ENCODE measurements at regions not wholly inside any gene's neighbourhood (a gene's known extent, or its start where the extent isn't known, plus 50 kb on each side); places are given as distances from the start of the nearest gene placed in this dataset.

DNA sequence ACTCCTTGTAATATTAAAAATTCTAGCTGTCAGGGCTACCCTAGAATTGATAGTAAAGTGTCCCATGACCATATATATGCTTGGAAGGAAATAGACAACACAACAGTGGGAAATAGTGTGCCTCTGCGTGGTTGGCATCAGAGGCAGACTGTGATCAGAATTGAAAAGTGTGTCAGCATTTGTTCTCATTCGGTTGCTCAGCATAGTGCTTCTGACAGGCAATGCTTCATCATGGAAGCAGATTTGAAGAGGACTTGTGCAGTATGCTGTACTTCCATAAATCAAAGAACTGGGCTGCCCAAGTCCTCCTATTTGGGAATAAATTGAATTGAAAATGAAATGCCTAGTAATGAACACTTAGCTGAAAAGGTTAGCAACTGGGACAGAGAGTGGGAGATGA, 435.7 kb downstream of the DIPK2A start:
- H3K27ac ChIP-seq: no peak overlapping the region
- H3K9me3 ChIP-seq: no peaks in the 10 kb centered on the region
- no peak overlapping the region for H3K4me3 ChIP-seq
- no peaks in the 10 kb centered on the region for H3K36me3 ChIP-seq
- DNase-seq (ENCODE audit: low spot score) (no peak), ATAC-seq (ENCODE audit: insufficient number of reproducible peaks, low FRiP score, low read depth) (no peak)
- H3K27me3 ChIP-seq (replicated peaks; ENCODE audit: insufficient read depth): no peaks in the 10 kb centered on the region
- TF ChIP-seq, protein P1, sequence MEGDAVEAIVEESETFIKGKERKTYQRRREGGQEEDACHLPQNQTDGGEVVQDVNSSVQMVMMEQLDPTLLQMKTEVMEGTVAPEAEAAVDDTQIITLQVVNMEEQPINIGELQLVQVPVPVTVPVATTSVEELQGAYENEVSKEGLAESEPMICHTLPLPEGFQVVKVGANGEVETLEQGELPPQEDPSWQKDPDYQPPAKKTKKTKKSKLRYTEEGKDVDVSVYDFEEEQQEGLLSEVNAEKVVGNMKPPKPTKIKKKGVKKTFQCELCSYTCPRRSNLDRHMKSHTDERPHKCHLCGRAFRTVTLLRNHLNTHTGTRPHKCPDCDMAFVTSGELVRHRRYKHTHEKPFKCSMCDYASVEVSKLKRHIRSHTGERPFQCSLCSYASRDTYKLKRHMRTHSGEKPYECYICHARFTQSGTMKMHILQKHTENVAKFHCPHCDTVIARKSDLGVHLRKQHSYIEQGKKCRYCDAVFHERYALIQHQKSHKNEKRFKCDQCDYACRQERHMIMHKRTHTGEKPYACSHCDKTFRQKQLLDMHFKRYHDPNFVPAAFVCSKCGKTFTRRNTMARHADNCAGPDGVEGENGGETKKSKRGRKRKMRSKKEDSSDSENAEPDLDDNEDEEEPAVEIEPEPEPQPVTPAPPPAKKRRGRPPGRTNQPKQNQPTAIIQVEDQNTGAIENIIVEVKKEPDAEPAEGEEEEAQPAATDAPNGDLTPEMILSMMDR (IDR thresholded peaks at IDR 0.05): no peak
- H3K4me1 ChIP-seq (ENCODE audit: control insufficient read depth in 1 of 2, low read depth in 2 of 2): no peaks in the 10 kb centered on the region

DNA sequence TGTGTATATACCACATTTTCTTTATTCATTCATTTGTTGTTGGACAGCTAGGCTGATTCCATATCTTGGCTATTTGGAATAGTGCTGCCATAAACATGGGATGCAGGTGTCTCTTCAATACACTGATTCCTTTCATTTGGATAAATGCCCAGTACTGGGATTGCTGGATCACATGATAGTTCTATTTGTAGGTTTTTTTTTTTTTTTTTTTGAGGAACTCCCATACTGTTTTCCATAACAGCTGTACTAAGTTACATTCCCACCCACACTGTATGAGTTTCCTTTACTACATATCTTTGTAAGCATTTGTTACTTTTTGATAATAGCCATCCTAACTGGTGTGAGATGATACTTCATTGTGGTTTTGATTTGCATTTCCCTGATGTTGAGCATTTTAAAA, 437.7 kb downstream of the DIPK2A start:
- Histone ChIP-seq H3K27ac (no peak overlapping the region), H3K9me3 (no peaks in the 10 kb centered on the region), H3K4me1 (ENCODE audit: control insufficient read depth in 1 of 2, low read depth in 2 of 2) (no peaks in the 10 kb centered on the region), H3K4me3 (no peak overlapping the region), H3K36me3 (no peaks in the 10 kb centered on the region), H3K27me3 (replicated peaks; ENCODE audit: insufficient read depth) (no peaks in the 10 kb centered on the region)
- ATAC-seq (ENCODE audit: insufficient number of reproducible peaks, low FRiP score, low read depth) (no peak), DNase-seq (ENCODE audit: low spot score) (no peak)
- TF ChIP-seq, protein P1 (IDR thresholded peaks at IDR 0.05): no peak

DNA sequence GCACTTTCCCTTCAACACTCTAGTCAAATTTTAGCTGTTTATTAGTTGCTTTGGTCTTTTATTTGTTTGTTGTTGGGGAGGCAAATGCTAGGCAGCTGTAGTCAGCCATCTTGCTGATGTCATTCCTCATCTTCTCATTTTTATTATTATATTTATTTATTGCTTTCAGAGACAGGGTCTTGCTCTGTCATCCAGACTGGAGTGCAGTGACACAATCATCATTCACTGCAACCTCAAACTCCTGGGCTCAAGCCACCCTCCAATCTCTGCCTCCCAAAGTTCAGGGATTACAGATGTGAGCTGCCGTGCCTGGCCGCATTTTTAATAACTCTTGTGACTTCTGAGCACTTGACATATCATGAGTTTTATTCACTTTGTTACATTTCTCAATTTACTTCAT, 441.4 kb downstream of the DIPK2A start:
- DNase-seq (ENCODE audit: low spot score) (no peak), ATAC-seq (ENCODE audit: insufficient number of reproducible peaks, low FRiP score, low read depth) (no peak)
- H3K4me3 ChIP-seq: no peak overlapping the region

DNA sequence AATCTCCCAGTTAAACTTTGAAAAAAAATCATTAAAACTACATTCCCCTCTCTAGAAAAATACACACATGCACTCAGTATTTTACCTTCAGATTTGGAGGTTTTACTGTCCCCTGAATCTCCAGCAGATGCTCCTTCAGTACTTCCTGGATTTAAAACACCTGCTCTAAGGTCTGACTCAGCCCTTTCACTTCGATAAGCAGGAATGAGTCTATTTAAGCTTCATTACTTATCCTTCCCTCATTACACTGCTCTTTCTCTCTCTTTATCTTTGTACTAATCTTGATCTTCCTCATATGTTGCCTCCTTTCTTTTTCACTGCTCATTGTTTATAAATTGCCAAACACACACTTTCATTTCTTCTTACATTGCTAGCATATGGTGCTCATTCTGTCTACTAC, 443.9 kb downstream of the DIPK2A start:
- H3K27ac ChIP-seq: no peak overlapping the region
- no peaks in the 10 kb centered on the region for H3K9me3 ChIP-seq
- TF ChIP-seq, protein P1 (IDR thresholded peaks at IDR 0.05): no peak
- H3K27me3 ChIP-seq (replicated peaks; ENCODE audit: insufficient read depth): no peaks in the 10 kb centered on the region
- H3K36me3 ChIP-seq: no peaks in the 10 kb centered on the region
- ATAC-seq (ENCODE audit: insufficient number of reproducible peaks, low FRiP score, low read depth) (no peak), DNase-seq (ENCODE audit: low spot score) (no peak)
- H3K4me3 ChIP-seq: no peak overlapping the region
- no peaks in the 10 kb centered on the region for H3K4me1 ChIP-seq (ENCODE audit: control insufficient read depth in 1 of 2, low read depth in 2 of 2)

More for the DNA sequence above, 441.4 kb downstream of the DIPK2A start:
- TF ChIP-seq, protein P1 (IDR thresholded peaks at IDR 0.05): no peak
- Histone ChIP-seq H3K4me1 (ENCODE audit: control insufficient read depth in 1 of 2, low read depth in 2 of 2) (no peaks in the 10 kb centered on the region), H3K36me3 (no peaks in the 10 kb centered on the region), H3K27me3 (replicated peaks; ENCODE audit: insufficient read depth) (no peaks in the 10 kb centered on the region), H3K27ac (no peak overlapping the region), H3K9me3 (no peaks in the 10 kb centered on the region)

DNA sequence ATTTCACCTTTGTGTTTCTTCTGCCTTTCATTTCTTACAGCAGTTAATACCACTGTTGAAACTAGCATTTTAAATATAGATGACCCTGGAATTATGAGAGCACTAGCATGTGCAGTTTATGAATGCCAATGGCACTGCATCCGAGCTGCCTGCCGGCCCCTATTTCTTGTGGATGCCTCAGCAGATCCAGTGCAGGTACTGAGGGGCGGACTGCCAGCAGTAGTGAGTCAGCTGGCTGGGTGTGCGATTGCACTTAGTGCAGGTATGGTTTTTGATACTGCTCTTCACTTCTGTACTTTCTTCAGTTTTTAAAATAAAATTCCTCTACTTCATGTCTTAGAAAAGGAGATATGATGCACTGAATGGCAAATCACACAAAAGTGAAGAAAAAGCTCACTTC, 453.0 kb downstream of the DIPK2A start:
- no peak overlapping the region for H3K27ac ChIP-seq

More for the DNA sequence above, 453.0 kb downstream of the DIPK2A start:
- ATAC-seq (ENCODE audit: insufficient number of reproducible peaks, low FRiP score, low read depth) (no peak), DNase-seq (ENCODE audit: low spot score) (no peak)
- H3K36me3 ChIP-seq: no peaks in the 10 kb centered on the region
- H3K9me3 ChIP-seq: no peaks in the 10 kb centered on the region
- H3K4me1 ChIP-seq (ENCODE audit: control insufficient read depth in 1 of 2, low read depth in 2 of 2): peaks cover 0 to 5% of the 10 kb centered on the region in 2 donors
- H3K27me3 ChIP-seq (replicated peaks; ENCODE audit: insufficient read depth): no peaks in the 10 kb centered on the region
- TF ChIP-seq, protein P1 (IDR thresholded peaks at IDR 0.05): no peak
- H3K4me3 ChIP-seq: no peak overlapping the region
